Thoracic aorta (tissue), 2 donors: ENCODE measurements at regions not wholly inside any gene's neighbourhood (a gene's known extent, or its start where the extent isn't known, plus 50 kb on each side); places are given as distances from the start of the nearest gene placed in this dataset.
A peak's percentile ranks its signal among the peaks of the same experiment; 100 is the strongest.

Experiments
- ATAC-seq: fragments of 150-250 bp; one replicate; pipeline ENCODE4 v1.8.0; 2017; ENCODE audit warnings: low read depth; ENCODE audit not compliant: insufficient number of reproducible peaks, low FRiP score
- DNase-seq: peaks from one replicate; pipeline ENCODE4 v3.0.0-alpha.2; 2020; ENCODE audit warnings: low spot score
- H3K27ac ChIP-seq, 2 donors: fragments of 200-600 bp; sonication (generic); 1 replicate in 1 of 2; 2 replicates in 1 of 2; pipeline ENCODE4 v1.5.1; 2016; ENCODE audit warnings: mild to moderate bottlenecking in 2 of 2, moderate library complexity in 2 of 2
- H3K27me3 ChIP-seq: fragments of 200-600 bp; sonication (generic); replicated peaks from 2 replicates; pipeline ENCODE4 v1.6.0; 2016; ENCODE audit warnings: mild to moderate bottlenecking; ENCODE audit not compliant: insufficient read depth
- H3K36me3 ChIP-seq: fragments of 200-600 bp; sonication (generic); one replicate; pipeline ENCODE4 v1.5.1; 2016
- H3K4me1 ChIP-seq, 2 donors: fragments of 200-600 bp; sonication (generic); 1 replicate in 1 of 2; 2 replicates in 1 of 2; pipeline versions ENCODE4 v1.5.1 to v1.6.0; 2016; ENCODE audit warnings: low read depth in 2 of 2, mild to moderate bottlenecking in 1 of 2; ENCODE audit not compliant: control insufficient read depth in 1 of 2
- H3K4me3 ChIP-seq: fragments of 200-600 bp; sonication (generic); 2 replicates; pipeline ENCODE4 v1.5.1; 2016; ENCODE audit warnings: mild to moderate bottlenecking
- H3K9me3 ChIP-seq: fragments of 200-600 bp; sonication (generic); 2 replicates; pipeline ENCODE4 v1.5.1; 2016
- TF ChIP-seq, protein P1 (sequence below): fragments of 200-600 bp; sonication (generic); IDR thresholded peaks from one replicate; pipeline ENCODE4 v1.5.1; 2019; ENCODE audit warnings: antibody characterized with exemption

DNA sequence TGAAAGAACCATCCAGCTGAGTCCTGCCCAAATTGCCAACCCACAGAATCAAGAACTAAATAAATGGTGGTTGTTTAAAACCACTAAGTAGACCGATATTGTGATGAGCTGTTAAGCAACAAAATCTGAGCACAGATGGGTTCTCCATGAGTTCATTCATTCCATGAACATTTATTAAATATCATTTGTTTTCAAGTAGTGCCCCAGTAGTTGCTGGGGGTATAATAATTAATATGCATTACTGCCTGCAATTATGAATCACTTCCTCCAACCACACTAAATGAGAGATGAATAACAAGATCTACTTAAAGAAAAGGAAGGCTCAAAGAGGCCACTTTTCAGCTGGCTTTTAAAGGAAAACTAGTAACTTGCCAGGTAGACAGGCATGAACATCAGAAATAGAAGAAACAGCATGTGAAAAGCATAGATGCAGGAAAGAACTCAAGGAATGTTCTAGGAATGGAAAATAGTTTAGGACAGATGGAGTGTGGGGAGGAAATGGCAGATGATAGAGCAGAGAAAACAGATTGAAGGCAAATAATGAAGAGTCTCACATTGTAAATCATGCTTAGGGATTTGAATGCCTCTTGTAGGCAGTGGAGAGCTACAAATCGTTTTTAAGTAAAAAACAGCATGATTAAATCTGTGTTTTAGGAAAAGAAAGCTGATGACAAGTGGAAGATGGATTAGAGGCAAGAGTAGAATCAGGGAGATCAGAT, 641.7 kb upstream of the DIPK2B start:
- Histone ChIP-seq H3K27ac (no peak overlapping the region), H3K4me3 (no peak overlapping the region), H3K4me1 (no peaks in the 10 kb centered on the region), H3K36me3 (no peaks in the 10 kb centered on the region), H3K27me3 (no peaks in the 10 kb centered on the region), H3K9me3 (no peaks in the 10 kb centered on the region)
- TF ChIP-seq, protein P1, sequence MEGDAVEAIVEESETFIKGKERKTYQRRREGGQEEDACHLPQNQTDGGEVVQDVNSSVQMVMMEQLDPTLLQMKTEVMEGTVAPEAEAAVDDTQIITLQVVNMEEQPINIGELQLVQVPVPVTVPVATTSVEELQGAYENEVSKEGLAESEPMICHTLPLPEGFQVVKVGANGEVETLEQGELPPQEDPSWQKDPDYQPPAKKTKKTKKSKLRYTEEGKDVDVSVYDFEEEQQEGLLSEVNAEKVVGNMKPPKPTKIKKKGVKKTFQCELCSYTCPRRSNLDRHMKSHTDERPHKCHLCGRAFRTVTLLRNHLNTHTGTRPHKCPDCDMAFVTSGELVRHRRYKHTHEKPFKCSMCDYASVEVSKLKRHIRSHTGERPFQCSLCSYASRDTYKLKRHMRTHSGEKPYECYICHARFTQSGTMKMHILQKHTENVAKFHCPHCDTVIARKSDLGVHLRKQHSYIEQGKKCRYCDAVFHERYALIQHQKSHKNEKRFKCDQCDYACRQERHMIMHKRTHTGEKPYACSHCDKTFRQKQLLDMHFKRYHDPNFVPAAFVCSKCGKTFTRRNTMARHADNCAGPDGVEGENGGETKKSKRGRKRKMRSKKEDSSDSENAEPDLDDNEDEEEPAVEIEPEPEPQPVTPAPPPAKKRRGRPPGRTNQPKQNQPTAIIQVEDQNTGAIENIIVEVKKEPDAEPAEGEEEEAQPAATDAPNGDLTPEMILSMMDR = no peak
- ATAC-seq (no peak), DNase-seq (no peak)

GRCh38 chrX:45840411-45840950, 639.8 kb upstream of the DIPK2B start:
- ATAC-seq = no peak
- Histone ChIP-seq H3K36me3 (no peaks in the 10 kb centered on the region), H3K27me3 (no peaks in the 10 kb centered on the region), H3K4me1 (no peaks in the 10 kb centered on the region), H3K9me3 (no peaks in the 10 kb centered on the region), H3K27ac (no peak overlapping the region), H3K4me3 (no peak overlapping the region)
- TF ChIP-seq, protein P1 = no peak
- DNase-seq = no peak

DNA sequence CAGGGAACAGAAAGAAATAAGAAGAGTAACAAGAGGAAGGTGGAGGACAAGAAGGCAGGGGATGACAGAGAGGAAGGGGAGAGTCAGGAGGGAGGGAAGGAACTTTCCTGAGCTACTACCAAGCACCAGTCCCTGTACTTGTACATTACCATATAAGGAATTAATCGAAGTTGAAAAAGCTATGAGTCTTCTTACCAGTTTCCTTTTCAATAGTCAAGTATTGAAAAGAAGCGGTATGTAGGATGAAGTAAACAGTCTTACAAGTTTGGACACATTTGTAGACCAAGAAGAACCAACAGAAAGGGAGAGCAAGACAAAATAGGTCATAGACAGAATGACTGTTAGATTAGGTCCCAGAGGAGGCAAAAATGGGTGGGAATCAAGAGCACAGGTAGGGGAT, 629.7 kb upstream of the DIPK2B start:
- no peaks in the 10 kb centered on the region for H3K4me1 ChIP-seq
- no peak overlapping the region for H3K4me3 ChIP-seq
- H3K9me3 ChIP-seq = no peaks in the 10 kb centered on the region
- DNase-seq (no peak), ATAC-seq (no peak)
- no peaks in the 10 kb centered on the region for H3K36me3 ChIP-seq
- H3K27me3 ChIP-seq = no peaks in the 10 kb centered on the region
- no peak overlapping the region for H3K27ac ChIP-seq
- TF ChIP-seq, protein P1 = no peak

DNA sequence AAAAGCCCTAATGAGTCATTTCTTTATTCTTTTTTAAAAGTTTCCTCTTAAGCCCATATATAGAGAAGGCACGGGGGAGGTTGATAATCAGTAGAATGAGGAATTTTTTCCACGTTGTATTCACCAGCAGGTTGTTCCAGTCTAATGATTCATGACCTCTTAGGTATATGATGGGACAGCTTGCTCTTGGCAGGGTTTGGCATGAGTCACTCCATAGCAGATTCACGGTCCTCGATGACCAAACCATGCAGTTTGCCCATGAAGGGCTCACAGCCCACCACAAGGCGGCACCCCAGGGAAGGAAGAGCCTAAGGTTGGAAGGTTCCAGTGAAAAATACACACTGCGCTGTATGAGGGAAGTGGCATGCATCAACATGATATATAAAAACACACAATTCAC, 623.8 kb upstream of the DIPK2B start:
- TF ChIP-seq, protein P1 = peak; percentile 52
- ATAC-seq (peak; percentile 89), DNase-seq (peak; percentile 53)
- no peaks in the 10 kb centered on the region for H3K27me3 ChIP-seq
- H3K4me3 ChIP-seq = no peak overlapping the region
- H3K27ac ChIP-seq = no peak overlapping the region
- peaks cover 0 to 6% of the 10 kb centered on the region in 2 donors for H3K4me1 ChIP-seq
- H3K9me3 ChIP-seq = no peaks in the 10 kb centered on the region
- H3K36me3 ChIP-seq = no peaks in the 10 kb centered on the region

DNA sequence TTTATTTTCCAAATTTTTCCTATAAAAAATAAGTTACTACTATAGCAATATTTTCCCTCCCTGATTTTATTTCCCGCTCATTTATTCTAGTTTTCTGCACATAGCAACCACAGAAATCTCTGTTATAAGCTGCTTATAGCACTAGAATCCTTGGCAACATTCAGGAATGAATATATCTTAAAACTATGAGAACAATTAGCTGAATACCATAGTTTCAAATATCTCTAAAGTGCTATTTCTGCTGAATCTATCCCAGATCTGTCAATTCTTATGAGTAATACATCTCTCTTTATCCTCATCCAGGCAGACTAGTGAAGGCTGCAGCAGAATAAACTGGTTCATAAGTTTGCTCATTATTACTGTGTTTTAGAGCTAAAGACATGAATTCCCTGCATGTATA, 622.9 kb upstream of the DIPK2B start:
- no peaks in the 10 kb centered on the region for H3K36me3 ChIP-seq
- H3K27ac ChIP-seq = no peak overlapping the region
- ATAC-seq (no peak), DNase-seq (no peak)
- H3K9me3 ChIP-seq = no peaks in the 10 kb centered on the region
- H3K4me1 ChIP-seq = peaks cover 0 to 6% of the 10 kb centered on the region in 2 donors
- TF ChIP-seq, protein P1 = no peak
- no peaks in the 10 kb centered on the region for H3K27me3 ChIP-seq
- no peak overlapping the region for H3K4me3 ChIP-seq
